Thoracic aorta (tissue), 2 donors: ENCODE measurements at regions not wholly inside any gene's neighbourhood (a gene's known extent, or its start where the extent isn't known, plus 50 kb on each side); places are given as distances from the start of the nearest gene placed in this dataset.
"Not testable (repeated sequence)": the region's sequence is repeated elsewhere in the genome, so short reads cannot be mapped to it uniquely, and the experiment has no call there.

Experiments used
- ATAC-seq: fragments of 150-250 bp; one replicate; pipeline ENCODE4 v1.8.0; 2017; ENCODE audit warnings: low read depth; ENCODE audit not compliant: insufficient number of reproducible peaks, low FRiP score
- DNase-seq: peaks from one replicate; pipeline ENCODE4 v3.0.0-alpha.2; 2020; ENCODE audit warnings: low spot score
- H3K27ac ChIP-seq, 2 donors: fragments of 200-600 bp; sonication (generic); 1 replicate in 1 of 2; 2 replicates in 1 of 2; pipeline ENCODE4 v1.5.1; 2016; ENCODE audit warnings: mild to moderate bottlenecking in 2 of 2, moderate library complexity in 2 of 2
- H3K27me3 ChIP-seq: fragments of 200-600 bp; sonication (generic); replicated peaks from 2 replicates; pipeline ENCODE4 v1.6.0; 2016; ENCODE audit warnings: mild to moderate bottlenecking; ENCODE audit not compliant: insufficient read depth
- H3K36me3 ChIP-seq: fragments of 200-600 bp; sonication (generic); one replicate; pipeline ENCODE4 v1.5.1; 2016
- H3K4me1 ChIP-seq, 2 donors: fragments of 200-600 bp; sonication (generic); 1 replicate in 1 of 2; 2 replicates in 1 of 2; pipeline versions ENCODE4 v1.5.1 to v1.6.0; 2016; ENCODE audit warnings: low read depth in 2 of 2, mild to moderate bottlenecking in 1 of 2; ENCODE audit not compliant: control insufficient read depth in 1 of 2
- H3K4me3 ChIP-seq: fragments of 200-600 bp; sonication (generic); 2 replicates; pipeline ENCODE4 v1.5.1; 2016; ENCODE audit warnings: mild to moderate bottlenecking
- H3K9me3 ChIP-seq: fragments of 200-600 bp; sonication (generic); 2 replicates; pipeline ENCODE4 v1.5.1; 2016
- TF ChIP-seq, protein P1 (sequence below): fragments of 200-600 bp; sonication (generic); IDR thresholded peaks from one replicate; pipeline ENCODE4 v1.5.1; 2019; ENCODE audit warnings: antibody characterized with exemption

DNA sequence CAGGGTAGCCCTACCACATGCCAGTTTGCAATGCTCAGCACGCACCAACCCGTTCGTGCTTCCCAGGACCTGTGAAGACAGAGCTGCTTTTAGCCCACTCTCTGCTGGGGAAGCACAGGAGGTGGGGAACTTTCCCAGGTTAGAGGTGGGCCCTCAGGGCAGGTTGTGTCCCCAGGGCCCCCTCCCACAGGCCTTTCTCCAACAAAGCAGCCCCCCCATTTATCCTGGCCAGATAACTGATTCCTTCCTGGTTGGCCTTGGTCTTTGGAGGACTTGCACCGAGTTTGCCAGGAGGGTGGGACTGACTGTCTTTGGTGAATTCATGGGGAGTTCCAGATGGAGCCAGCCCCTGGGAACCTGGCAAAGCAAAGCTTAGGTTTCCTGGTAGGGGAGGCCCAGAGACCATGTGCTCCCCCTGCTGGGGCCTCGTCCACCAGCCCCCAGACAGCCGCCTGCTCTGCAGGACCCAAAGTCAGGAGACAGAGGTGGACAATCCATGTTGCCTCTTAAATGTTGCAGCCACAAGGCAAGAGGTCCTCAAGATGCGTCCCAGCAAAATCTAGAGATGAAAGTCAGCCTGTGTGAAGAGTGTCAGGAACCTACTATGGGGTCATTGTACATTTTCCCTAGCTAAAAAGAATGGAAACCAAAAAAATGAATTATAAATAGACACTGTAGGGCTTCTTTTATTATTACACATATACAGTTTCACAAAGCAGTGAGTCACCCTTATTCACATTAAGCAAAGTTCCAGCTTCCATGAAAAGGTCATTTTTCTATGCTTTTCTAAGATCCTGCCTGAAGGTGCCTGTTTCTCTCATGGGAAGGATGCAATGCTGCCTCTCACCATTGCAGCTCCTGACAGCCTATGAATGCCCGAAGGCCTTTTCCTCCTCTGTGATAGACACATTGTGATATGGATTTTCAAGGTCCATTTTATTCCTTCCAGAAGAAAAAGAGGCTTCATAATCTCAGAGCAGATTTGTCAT, 497.8 kb downstream of the PREX1 start:
- H3K9me3 ChIP-seq = no peaks in the 10 kb centered on the region
- peaks cover 0 to 11% of the 10 kb centered on the region in 2 donors for H3K4me1 ChIP-seq
- no peaks in the 10 kb centered on the region for H3K27me3 ChIP-seq
- H3K4me3 ChIP-seq = no peak overlapping the region
- ATAC-seq = no peak
- H3K27ac ChIP-seq = no peak overlapping the region
- TF ChIP-seq, protein P1, sequence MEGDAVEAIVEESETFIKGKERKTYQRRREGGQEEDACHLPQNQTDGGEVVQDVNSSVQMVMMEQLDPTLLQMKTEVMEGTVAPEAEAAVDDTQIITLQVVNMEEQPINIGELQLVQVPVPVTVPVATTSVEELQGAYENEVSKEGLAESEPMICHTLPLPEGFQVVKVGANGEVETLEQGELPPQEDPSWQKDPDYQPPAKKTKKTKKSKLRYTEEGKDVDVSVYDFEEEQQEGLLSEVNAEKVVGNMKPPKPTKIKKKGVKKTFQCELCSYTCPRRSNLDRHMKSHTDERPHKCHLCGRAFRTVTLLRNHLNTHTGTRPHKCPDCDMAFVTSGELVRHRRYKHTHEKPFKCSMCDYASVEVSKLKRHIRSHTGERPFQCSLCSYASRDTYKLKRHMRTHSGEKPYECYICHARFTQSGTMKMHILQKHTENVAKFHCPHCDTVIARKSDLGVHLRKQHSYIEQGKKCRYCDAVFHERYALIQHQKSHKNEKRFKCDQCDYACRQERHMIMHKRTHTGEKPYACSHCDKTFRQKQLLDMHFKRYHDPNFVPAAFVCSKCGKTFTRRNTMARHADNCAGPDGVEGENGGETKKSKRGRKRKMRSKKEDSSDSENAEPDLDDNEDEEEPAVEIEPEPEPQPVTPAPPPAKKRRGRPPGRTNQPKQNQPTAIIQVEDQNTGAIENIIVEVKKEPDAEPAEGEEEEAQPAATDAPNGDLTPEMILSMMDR = no peak
- DNase-seq = no peak
- no peaks in the 10 kb centered on the region for H3K36me3 ChIP-seq

DNA sequence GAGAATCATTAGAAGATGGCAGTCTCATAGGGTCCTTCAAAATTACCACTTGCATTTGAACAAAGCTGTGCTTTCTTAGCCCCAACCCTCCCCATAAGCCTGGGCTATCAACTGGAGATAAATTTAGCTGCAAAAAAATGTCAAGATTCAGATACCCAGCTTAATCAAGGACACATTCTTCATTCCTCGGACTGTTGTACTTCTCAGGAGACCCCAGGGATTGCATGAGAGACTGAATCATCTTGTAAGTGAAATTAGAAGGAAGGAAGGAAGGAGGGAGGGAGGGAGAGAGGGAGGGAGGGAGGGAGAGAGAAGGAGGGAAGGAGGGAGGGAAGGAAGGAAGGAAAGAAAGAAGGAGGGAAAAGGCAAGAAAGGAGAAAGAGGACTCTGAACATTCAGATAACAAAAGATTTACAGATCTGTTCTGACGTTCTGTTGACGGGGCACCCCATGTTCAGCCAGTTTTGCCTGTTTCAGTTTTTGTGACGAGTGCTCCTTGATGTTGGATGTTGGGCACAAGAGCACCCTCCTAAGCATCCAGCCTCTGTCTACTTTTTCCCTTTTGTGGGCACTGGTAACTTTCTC, 498.7 kb downstream of the PREX1 start:
- TF ChIP-seq, protein P1 = no peak
- H3K36me3 ChIP-seq = no peaks in the 10 kb centered on the region
- no peak for DNase-seq
- H3K4me1 ChIP-seq = peaks cover 0 to 11% of the 10 kb centered on the region in 2 donors
- ATAC-seq = no peak
- H3K9me3 ChIP-seq = no peaks in the 10 kb centered on the region
- no peak overlapping the region for H3K27ac ChIP-seq
- H3K4me3 ChIP-seq = no peak overlapping the region
- H3K27me3 ChIP-seq = no peaks in the 10 kb centered on the region

DNA sequence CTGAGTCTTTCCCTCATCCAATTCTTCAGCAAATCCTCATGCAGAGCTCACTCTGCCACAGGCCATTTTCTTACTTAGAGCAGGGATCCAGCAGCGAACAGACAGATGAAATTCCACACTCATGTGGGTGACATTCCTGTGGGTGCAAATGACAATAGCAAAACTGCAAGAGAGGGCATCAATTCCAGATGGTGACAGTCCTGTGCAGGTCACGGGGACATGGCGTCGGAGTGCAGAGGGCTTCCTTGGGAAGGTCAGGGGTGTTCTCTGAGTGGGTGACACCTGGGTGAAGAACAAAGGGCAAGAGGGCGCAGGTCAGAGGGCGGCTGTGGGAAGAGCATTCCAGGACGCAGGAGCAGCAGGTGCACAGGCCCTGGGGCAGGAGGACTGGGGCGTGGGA, 500.0 kb downstream of the PREX1 start:
- not testable (repeated sequence) for DNase-seq, H3K27me3 ChIP-seq, H3K4me3 ChIP-seq, ATAC-seq, H3K27ac ChIP-seq, H3K9me3 ChIP-seq, H3K36me3 ChIP-seq
- peaks cover 0 to 11% of the 10 kb centered on the region in 2 donors for H3K4me1 ChIP-seq

DNA sequence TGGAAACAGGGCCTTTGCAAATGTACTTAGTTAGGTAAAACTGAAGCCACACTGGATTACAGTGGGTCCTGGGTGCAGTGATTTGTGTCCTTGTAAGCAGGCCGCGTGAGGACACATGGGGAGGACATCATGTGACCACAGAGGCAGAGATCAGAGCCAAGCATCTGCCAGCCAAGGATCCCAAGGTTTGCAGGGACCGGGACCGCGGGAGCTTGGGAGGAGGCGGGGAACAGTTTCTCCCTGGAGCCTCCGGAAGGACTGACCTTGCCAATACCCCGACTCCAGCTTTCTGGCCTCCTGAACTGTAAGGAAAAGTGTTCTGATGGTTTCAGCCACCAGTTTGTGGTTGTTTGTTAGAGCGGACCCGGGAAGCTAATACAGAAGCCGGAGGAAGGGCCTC, 500.9 kb downstream of the PREX1 start:
- TF ChIP-seq, protein P1 = no peak
- Histone ChIP-seq H3K4me1 (peaks cover 0 to 11% of the 10 kb centered on the region in 2 donors), H3K36me3 (no peaks in the 10 kb centered on the region), H3K27me3 (no peaks in the 10 kb centered on the region), H3K27ac (no peak overlapping the region), H3K4me3 (no peak overlapping the region), H3K9me3 (no peaks in the 10 kb centered on the region)
- ATAC-seq = no peak
- no peak for DNase-seq

DNA sequence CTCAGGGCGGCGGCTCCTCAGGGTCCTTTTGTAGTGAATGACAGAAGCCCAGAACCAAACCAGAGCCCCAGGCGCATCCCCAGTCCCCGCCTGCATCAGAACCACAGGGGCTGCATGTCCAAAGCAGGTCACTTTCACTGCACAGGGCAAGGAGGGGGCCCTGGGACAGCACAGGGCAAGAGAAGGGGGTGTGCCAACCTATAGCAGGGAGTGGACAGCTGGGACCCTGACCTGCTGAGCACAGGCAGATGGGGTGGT, 501.4 kb downstream of the PREX1 start:
- TF ChIP-seq, protein P1 = no peak
- no peak overlapping the region for H3K27ac ChIP-seq
- H3K36me3 ChIP-seq = no peaks in the 10 kb centered on the region
- no peak overlapping the region for H3K4me3 ChIP-seq
- H3K9me3 ChIP-seq = no peaks in the 10 kb centered on the region
- DNase-seq (no peak), ATAC-seq (no peak)
- peaks cover 0 to 11% of the 10 kb centered on the region in 2 donors for H3K4me1 ChIP-seq
- H3K27me3 ChIP-seq = no peaks in the 10 kb centered on the region
